ENCODE measurements at regions not wholly inside any gene's neighbourhood (a gene's known extent, or its start where the extent isn't known, plus 50 kb on each side); places are given as distances from the start of the nearest gene placed in this dataset.

DNA sequence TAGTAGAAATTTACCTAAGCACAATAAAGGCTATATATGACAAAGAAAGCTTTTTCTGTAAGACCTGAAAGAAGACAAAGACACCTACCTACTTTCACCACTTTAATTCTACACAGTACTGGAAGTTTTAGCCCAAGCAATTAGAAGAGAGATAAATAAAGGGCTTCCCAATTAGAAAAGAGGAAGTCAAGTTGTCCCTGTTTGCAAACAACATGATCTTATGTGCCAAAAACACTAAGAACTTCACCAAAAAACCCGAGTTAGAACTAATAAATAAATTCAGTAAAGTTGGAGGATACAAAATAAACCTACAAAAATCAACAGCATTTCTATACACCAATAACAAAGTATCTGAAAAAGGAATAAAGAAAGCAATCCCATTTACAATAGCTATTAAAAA, 190.9 kb downstream of the NR2F2 start:
- no peak for DNase-seq

GRCh38 chr15:96524676-96525417, 194.3 kb downstream of the NR2F2 start:
- no peak for DNase-seq

DNA sequence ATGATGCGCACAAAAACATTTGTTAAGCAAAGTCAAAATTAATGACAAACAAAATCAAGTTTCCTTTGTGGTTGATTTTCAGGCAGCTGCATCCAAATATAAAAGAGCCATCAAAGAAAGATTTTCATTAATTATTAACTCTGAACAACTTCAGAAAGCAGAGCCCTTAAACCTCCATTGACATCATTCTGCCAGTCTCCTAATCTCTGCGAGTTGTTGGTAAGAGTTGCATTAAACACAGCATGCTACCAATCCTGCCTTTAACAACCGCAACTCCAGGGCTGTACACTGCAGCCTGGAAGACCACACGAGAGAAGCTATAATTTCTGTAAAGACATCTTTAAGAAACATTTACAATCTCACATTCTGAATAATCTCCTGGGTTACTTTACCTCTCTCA, 204.6 kb downstream of the NR2F2 start:
- no peak for DNase-seq

GRCh38 chr15:96538491-96538890, 208.0 kb downstream of the NR2F2 start:
- DNase-seq, result no peak

DNA sequence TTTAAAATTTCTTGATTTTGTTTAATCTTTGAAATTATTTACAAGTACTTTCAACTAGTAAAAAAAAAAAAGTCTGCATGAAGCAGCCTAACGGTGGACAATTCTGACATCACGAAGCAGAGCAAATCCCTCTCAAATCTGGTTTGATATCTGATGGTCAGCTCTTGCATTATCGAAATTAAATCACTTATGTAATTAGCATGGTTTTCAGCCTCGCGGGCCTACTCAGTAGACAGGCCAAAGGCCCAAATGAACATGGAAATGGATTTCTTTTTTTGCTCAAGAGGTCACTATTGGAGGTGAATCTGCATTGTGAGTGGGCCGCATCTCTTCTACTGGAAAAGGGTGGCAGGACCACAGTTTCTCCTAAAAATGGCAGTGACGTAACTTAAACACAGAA, 209.8 kb downstream of the NR2F2 start:
- DNase-seq, result no peak

DNA sequence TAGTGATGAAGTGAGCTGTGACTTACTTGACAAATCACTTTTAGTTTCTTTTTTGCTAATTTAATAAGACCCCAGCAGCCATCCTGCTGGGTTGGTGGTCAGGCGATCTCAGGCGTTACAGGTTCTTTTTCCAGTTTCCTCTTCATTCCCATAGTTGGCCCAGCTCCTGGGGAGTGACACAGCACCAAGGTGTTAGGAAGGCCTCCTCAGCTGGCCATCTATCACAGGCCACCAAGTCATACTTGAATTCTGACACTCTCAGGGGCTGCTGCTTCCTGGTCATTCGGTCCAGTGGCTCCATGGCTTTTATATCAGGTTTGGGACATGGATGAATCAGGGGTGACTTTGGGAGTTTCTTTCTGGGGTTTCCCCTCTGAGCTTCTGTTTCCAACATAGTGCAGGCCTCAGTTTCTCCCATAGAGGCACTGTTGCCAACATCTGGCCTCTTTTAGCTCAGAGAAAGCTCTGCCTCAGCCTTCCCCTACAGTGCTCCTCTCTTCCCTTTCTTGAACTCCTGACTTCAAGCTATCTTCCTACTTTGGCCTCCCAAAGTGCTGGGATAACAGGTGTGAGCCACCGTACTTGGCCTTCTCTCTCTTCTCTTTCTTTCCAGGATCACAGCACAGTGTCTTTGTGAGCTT, 211.8 kb downstream of the NR2F2 start:
- DNase-seq, result no peak

- no peak for DNase-seq
Measured at GRCh38 chr15:96544162-96544756, 213.8 kb downstream of the NR2F2 start.

- no peak for DNase-seq
Measured at GRCh38 chr15:96549136-96549535, 218.6 kb downstream of the NR2F2 start.

GRCh38 chr15:96551196-96551595, 220.7 kb downstream of the NR2F2 start:
- no peak for DNase-seq

DNA sequence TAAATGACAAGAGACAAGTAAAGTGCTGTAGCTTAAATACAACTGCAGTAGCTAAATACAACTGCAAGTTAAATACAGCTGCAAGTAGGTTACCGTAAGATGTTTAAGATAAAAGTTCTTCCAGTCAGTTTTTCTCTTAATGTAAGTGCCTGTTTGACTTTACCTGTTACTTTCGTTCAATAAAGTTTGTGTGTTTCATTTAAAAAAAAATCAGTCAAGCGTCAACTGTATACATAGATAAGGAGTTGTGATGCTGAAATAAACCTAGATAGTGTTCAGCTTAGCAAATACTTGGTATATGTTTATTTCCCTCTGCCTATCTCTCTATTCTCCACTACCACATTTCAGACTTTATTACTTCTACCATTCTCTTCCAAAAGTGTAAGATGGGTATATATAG, 221.2 kb downstream of the NR2F2 start:
- DNase-seq, result no peak

DNA sequence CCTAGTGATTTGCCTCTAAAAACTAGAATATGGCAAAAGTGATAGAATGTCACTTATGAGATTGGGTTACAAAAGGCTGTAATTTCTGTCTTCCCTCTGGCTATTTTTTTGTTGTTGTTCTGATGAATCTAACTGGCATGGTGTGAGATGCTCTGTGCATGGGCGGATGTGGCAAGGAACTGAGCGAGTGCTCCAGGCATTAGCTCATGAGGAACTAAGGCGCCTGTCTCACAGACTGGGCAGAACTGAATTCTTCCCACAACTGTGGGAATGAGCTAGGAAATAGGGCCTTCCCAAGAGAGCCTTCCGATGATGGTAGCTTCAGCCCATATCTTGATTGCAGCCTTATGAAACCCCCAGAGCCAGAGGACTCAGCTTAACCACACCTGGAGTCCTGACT, 222.5 kb downstream of the NR2F2 start:
- no peak for DNase-seq

- DNase-seq, result no peak
Measured at GRCh38 chr15:96553451-96553850, 223.0 kb downstream of the NR2F2 start.

DNA sequence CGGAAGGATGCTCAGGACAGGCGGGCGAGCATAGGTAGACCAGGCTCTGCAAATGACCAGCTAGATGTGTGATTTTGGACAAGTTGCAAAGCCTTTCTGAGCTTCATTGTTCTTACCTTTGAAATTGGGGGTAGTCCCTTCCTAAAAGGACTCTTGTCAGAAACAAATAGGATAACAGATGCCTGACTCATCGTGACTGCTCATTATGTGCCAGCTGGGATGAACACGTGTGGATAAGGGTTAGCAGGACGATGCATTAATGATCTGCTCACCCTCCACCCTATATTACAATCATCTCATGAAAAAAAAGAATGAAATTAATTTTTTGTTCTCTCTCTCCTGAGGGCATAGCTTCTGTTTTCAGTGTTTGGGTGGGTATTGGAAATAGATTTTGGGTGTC, 223.4 kb downstream of the NR2F2 start:
- no peak for DNase-seq

DNA sequence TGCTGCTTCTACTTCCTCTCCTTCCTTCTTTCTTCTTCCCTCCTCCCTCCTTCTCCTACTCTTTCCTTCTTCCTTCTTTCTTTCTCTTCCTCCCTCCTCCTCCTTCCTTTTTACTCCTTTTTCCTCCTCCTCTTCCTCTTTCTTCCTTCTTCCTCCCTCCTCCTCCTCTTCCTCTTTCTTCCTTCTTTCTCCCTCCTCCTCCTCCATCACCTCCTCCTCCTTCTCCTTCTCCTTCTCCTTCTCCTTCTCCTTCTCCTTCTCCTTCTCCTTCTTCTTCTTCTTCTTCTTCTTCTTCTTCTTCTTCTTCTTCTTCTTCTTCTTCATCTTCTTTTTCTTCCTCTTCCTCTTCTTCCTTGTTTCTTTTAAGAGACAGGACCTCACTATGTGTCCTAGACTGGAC, 224.0 kb downstream of the NR2F2 start:
- no peak for DNase-seq

DNA sequence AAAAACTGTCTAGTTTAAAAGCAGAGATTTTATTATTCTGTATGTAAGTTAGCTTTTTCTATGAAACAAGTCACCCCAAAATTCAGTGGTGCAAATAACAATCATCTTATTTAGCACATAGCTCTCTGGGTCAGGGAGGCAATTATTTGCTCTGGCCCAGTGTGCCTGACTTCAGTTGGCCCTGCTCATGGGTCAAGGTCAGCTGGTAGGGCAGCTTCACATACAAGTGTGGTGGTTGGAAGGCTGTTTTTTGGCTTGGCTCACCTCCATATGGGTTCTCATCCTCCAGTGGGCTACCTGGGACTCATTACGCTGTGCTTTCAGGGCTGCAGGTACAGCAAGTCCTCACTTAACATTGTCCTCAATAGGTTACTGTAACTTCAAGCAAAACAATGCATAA, 228.6 kb downstream of the NR2F2 start:
- DNase-seq, result no peak

DNA sequence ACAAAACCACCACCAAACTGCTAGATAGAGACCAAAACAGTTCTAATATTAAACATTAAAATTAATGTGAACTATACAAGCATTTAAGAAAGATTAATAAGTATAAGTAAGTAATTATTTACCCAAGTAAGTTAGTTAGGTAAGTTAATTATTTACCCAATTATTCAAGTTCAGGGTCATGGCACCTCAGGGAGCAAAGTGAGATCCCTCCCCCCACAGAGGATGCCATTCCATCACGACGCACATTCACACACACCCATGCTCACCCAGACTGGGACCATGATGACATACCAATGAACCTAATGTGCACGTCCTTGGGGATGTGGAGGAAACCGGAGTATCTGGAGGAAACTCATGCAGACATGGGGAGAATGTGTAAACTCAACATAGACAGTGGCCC, 229.1 kb downstream of the NR2F2 start:
- no peak for DNase-seq

DNA sequence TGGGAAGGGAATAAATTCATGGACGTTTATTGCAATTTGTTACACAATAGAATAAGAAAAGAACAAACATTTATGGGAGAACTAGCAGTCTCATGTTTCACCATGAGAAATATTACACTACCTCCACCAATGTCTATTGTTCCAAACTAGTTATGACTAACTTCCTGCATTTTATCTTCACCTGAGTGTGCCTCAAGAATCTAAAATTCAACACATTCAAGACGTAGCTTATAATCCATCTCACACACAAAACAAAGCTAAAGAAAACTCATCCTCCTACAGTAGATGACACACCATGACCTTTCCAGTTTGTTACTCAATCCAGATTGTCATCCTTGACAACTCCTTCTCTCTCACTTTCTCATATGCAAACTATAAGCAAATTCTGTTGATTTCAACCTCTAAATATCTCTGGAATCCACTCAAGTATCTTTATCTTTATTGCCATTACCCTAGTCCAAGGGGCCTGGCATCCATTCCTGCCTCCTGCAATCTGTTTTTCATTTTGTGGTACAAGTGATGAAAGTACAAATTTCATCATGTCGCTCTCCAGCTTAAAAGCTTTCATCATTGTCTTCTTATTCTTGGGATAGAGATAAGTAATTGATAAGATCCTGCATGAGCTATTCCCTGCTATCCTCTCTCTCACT, 229.9 kb downstream of the NR2F2 start:
- no peak for DNase-seq

- no peak for DNase-seq
Measured at GRCh38 chr15:96561593-96561992, 231.1 kb downstream of the NR2F2 start.

DNA sequence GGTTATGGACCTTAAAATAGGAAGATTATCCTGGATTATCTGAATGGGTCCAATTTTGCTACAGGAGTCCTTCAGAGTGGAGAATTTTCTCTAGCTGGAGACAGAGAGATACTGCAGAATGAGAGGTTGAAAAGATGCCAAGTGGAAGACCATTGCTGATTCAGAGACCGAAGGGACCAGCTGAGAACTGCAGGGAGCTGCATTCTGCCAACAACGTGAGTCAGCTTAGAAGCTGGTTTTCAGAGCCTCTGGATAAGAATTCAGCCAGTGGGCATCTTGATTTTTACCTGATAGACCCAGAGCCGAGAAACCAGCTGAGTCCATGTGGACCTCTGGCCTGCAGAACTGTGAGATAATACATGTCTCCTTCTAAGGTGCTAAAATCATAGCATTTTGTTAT, 234.0 kb downstream of the NR2F2 start:
- no peak for DNase-seq

GRCh38 chr15:96565266-96565665, 234.8 kb downstream of the NR2F2 start:
- DNase-seq, result no peak

DNA sequence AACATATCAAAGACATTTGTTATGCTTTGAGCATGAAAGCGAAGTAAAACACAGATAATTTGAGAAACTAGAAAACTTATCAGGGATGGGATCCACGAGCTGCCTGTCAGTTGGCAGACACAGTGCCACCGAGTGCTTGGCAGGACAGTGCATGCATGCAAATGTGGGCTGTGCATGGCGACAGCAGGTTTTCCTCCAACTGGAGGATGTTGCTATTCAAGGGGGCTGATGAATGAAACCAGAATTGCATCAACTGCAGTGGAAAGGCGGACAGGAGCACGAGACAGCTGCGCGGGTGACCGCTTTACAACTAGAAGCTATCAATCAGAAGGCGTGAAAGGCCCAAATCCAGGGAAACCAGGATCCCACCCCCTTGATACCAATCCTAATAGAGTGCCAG, 244.3 kb downstream of the NR2F2 start:
- no peak for DNase-seq

DNA sequence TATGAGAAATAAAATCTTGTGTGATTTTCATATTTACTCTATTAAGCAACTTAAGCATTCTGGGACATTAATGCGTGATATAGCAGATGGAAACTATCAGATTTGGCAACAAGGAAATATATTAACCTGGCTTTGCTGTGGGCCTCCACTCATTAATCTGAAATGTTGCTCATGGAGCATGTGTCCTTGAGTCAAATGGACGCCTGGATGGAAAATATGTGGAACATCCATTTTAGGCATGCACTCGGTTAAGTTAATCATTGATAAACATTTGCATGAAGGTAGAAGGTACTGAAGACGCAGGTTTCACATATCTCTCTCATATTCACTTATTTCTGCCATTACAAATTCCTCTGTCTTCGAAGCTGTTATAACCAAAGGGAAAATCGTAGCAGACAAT, 246.1 kb downstream of the NR2F2 start:
- DNase-seq, result no peak

DNA sequence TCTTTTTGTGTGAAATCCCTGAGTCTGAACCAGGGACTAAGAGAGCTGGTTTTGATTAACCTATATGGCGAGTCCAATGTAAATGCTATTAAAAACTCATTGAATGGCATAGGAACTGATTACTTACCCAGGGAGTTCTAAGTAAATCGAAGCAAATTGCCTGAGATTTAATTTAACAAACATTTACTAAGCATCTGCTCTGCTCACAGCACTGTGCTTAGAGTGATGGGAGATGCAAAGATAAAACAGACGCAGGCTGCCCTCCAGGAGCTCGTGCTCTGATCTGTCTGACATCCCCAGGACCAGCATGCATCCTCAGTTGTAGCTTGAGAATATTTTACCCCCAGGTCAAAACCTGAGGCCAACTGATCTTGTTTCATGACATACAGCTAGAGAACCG, 247.9 kb downstream of the NR2F2 start:
- DNase-seq, result no peak

Data from nucleus accumbens (tissue), 56 donors.